GM12864 (cell line): ENCODE measurements at regions not wholly inside any gene's neighbourhood (a gene's known extent, or its start where the extent isn't known, plus 50 kb on each side); places are given as distances from the start of the nearest gene placed in this dataset.
"Not testable (repeated sequence)": the region's sequence is repeated elsewhere in the genome, so short reads cannot be mapped to it uniquely, and the experiment has no call there.

Source experiments
- DNase-seq: peaks from one replicate; pipeline ENCODE4 v3.0.0-alpha.2; 2011; ENCODE audit warnings: low read depth
- H3K4me3 ChIP-seq: 2 replicates; pipeline ENCODE4 v1.5.1; 2011; ENCODE audit warnings: mild to moderate bottlenecking, low read depth, low read length, control low read depth
- TF ChIP-seq, protein P1 (sequence below): IDR thresholded peaks from 2 replicates; pipeline ENCODE4 v1.5.1; 2011; ENCODE audit warnings: low read depth, mild to moderate bottlenecking, moderate library complexity, low read length, control low read depth, inconsistent platforms; ENCODE audit errors: missing control alignments

- H3K4me3 ChIP-seq = no peak overlapping the region
- DNase-seq = no peak
- TF ChIP-seq, protein P1, sequence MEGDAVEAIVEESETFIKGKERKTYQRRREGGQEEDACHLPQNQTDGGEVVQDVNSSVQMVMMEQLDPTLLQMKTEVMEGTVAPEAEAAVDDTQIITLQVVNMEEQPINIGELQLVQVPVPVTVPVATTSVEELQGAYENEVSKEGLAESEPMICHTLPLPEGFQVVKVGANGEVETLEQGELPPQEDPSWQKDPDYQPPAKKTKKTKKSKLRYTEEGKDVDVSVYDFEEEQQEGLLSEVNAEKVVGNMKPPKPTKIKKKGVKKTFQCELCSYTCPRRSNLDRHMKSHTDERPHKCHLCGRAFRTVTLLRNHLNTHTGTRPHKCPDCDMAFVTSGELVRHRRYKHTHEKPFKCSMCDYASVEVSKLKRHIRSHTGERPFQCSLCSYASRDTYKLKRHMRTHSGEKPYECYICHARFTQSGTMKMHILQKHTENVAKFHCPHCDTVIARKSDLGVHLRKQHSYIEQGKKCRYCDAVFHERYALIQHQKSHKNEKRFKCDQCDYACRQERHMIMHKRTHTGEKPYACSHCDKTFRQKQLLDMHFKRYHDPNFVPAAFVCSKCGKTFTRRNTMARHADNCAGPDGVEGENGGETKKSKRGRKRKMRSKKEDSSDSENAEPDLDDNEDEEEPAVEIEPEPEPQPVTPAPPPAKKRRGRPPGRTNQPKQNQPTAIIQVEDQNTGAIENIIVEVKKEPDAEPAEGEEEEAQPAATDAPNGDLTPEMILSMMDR = no peak
Observed at GRCh38 chr10:29810816-29811215, 176.0 kb upstream of the SVIL start.

DNA sequence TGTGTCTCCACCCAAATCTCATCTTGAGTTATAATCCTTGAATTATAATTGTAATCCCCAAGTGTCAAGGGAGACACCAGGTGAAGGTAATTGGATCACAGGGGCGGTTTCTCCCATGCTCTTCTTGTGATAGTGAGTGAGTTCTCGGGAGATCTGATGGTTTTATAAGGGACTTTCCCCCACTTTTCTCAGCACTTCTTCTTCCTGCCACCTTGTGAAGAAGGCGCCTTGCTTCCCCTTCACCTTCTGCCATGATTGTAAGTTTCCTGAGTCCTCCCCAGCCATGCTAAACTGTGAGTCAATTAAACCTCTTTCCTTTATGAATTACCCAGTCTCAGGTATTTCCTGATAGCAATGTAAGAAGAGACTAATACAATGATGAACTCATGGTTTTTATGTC, 175.5 kb upstream of the SVIL start:
- DNase-seq = not testable (repeated sequence)

GRCh38 chr10:29809383-29809782, 174.6 kb upstream of the SVIL start:
- TF ChIP-seq, protein P1 = no peak
- no peak overlapping the region for H3K4me3 ChIP-seq
- DNase-seq = no peak

More for the DNA sequence above, 175.5 kb upstream of the SVIL start:
- H3K4me3 ChIP-seq = not testable (repeated sequence)

DNA sequence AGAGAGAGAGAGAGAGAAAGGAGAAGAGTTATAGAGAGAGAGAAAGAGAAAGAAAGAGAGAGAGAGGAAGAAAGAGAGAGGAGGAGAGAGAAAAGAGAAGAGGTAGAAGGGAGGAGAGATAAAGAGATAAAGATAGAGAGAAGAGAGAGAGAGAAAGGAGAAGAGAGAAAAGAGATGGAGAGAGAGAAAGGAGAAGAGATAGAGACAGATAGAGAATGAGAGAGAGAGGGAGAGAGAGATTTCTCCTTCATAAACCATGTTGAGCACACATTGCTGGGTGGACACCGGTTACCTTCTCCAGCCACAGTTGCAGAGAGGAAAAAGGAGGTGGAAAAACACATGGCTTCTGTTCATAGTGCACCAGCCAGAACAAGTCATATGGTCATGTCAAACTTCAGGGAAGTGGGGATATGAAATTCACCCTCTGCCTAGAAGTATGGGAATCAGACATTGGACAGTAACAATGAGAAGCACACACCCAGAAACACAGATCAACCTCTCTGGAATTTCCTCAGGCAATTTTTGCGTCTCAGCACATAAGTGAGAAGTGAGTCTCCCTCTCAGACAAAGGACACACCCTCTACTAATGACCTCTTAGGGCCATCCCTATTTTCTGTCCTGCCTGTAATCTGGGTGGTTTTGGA, 172.5 kb upstream of the SVIL start:
- TF ChIP-seq, protein P1 = no peak
- no peak for DNase-seq

DNA sequence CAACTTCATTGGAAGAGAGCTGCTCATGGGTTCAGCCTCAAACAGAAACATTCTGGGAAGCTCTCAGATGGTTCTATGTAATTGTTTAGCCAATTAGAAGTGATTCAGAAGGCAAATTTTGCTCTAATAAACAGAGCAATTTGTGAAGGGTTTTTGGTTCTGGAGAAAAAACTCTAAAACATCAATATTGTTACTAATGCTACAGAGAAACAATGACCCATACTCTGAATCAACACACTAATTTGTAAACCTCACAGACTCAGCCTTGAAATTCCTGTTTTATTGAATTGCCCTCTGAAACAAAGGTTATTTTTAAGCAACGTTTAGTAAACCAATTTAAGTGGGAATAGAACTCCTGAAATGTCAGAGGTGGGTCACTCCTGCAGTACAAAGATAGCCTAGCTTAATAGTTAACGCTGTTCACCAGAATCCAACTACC, 171.6 kb upstream of the SVIL start:
- H3K4me3 ChIP-seq = no peak overlapping the region
- TF ChIP-seq, protein P1 = no peak
- no peak for DNase-seq

More for the DNA sequence above, 172.5 kb upstream of the SVIL start:
- H3K4me3 ChIP-seq = no peak overlapping the region

- H3K4me3 ChIP-seq = no peak overlapping the region
- TF ChIP-seq, protein P1 = no peak
- no peak for DNase-seq
Observed at GRCh38 chr10:29805134-29805723, 170.5 kb upstream of the SVIL start.

- H3K4me3 ChIP-seq = no peak overlapping the region
- DNase-seq = no peak
- TF ChIP-seq, protein P1 = no peak
Observed at GRCh38 chr10:29804025-29804852, 169.5 kb upstream of the SVIL start.
